ENCODE measurements at regions not wholly inside any gene's neighbourhood (a gene's known extent, or its start where the extent isn't known, plus 50 kb on each side); places are given as distances from the start of the nearest gene placed in this dataset.

DNA sequence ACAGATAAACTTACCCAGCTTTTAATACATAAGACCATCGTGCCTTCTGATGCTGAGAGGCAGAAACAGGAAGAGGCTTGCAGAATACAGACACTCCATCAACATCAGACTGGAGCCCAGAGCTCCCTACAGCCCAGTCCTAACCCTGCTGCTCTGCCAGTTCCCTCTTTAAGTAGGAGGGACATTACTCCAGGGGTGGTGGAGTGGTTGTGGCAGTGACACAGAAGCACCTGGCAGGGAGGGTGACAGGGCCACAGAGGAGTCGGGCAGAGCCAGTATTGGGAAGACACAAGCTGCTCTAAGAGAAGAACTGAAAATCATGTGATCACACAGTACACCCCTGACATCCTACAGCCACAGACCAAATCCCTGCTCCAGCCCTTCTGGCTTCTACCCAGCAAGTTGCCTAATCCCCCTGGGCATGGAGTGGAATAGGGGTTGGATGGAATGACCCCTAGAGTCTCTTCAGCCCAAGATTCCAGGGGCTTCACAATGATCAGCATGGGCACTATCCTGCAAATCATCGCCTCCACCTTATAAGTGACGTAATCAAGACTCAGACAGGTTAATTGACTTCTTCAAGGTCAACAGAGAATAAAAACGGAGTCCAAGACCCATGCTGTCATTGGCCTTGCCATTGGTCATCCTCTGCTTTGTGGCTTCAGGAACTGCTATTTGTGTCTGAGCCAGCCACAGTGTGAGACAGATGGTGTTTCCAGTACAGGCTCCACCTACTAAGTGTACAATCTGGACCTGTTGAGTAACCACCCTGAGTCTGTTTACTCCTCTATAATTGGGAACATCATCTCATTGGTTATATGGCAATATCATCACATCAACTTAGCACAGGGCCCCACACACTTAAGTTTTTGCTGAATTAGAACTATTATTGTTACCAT is 61.1 kb upstream of the ZMIZ1 start:
- DNase-seq = no peak

DNA sequence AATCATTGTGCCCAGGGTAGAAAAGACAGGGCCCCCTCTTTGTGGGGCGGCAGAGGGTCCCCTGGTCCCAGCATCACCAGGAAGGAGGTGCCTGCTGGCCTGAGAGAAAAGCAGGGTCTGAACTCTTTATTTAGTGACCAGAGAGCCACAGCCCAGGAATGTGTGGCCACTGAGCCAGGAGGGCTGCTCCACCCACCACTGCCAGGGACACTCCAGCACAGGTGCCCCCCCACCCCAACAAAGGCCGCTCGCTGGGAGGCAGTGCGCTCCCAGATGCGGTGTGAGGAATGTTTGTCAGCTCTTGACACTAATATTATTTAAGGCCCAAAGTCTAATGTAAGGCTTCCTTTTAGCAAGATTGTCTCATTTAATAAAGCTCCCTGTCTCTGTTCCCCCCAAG is 59.6 kb upstream of the ZMIZ1 start:
- no peak for DNase-seq

DNA sequence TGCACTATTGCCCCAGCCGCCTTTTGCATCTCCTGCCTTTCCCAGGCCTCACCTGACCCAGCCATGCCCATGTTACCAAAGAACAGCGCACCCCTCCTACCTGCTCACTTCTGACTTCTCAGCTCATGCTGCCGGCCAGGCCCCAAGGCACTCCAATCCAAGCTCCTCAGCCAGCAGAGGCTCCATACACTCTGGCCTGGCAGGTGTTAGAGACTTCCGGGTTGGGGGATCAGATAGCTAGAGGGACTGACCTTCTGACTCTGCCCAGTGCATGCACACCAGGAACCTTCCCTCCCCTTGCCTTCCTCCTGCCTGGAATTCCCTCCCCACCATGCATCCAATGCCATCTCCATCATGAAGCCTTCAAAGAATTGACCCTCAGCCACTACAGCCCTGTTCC is 56.2 kb upstream of the ZMIZ1 start:
- DNase-seq = no peak

- DNase-seq = no peak
Measured at GRCh38 chr10:79013406-79013987, 55.3 kb upstream of the ZMIZ1 start.

DNA sequence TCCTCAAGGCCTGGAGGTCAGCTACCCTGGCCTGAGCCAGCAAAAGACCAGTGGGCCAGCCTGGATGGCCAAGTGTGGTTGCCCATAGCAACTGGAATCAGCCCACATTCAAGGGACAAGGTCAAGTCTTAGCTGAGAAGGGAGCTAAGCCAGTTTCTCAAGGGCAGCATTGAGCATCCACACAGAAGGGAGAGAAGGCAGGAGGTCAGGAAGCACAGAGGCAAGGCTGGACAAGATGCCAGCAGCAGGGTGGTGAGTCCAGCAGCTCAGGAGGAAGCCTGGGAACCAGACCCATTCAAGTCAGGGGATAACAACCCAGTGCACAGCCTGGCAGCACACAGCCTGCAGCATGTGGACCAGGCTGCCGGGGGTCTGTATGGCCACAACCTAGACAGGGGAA is 54.0 kb upstream of the ZMIZ1 start:
- no peak for DNase-seq

DNA sequence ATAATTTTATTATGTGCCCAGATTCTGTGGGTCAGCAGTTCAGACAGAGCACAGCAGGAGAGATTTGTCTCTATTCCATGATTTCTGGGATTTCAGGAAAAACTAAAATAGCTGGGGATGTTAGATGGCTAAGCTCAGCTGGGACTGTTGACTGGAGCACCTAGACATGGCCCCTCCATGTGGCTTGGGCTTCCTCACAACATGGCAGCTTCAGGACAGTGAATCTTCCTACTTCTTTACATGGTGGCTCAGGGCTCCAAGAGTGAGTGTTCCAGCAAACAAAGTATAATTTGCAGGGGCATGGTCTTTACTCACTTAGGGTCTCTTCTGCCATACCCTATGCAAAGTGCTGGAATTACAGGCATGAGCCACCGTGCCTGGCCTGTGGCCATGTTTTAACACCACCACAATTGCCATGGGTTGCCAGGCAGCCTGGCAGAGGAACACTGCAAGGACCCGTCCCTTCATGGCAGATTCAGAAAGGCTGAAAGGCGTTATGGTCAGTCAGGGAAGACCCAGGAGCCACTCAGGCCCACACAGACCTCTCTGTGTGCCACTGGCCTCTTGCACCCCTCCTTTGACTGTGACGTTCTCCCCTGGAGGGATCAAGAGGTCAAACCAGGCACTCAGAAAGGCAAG is 50.8 kb upstream of the ZMIZ1 start:
- DNase-seq = no peak

DNA sequence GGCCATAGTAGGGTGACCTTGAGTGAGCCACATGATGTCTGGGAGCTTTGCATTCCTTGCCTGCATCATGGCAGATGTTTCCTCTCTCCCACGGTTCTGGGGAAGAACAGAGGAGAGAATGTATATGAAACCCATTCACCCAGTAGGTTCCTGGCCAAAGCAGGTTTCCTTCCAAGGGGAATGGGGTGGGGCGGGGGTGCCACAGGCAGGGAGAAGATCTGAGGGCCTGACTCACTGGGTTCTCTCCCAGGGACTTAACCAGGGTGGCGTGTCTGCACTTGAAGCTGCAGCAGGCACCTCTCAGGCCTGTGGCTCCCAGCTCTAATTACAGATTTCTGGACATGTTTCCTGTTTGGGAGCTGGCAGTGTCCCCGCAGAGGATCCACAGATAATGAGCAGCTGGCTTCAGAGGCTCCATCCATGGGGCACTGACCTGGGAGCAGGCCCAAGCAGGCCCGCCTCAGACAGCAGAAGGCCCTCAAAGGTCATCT is 50.2 kb upstream of the ZMIZ1 start:
- DNase-seq = no peak

All from CD4-positive, alpha-beta T cell treated with Interferon alpha-2 for 1 hour (primary cell).